Stimulated activated memory B cell treated with anti-CD40 and anti-IgM and Interleukin-4, amounts not matched to agents 10 μg/mL and 1 μg/mL and 100 μg/mL, for 72 hours (primary cell): ENCODE measurements at regions not wholly inside any gene's neighbourhood (a gene's known extent, or its start where the extent isn't known, plus 50 kb on each side); places are given as distances from the start of the nearest gene placed in this dataset.

ENCODE experiments used
- ATAC-seq: fragments of 150-1000 bp; cut with Tn5 transposase; 2 replicates; pipeline ENCODE4 v1.10.0; 2021
- H3K27ac Mint-ChIP-seq: one replicate; pipeline ENCODE4 v1.8.0; 2022; ENCODE audit warnings: mild to moderate bottlenecking, mixed read lengths
- H3K27me3 Mint-ChIP-seq: one replicate; pipeline ENCODE4 v1.8.0; 2022; ENCODE audit warnings: mixed read lengths
- H3K36me3 Mint-ChIP-seq: one replicate; pipeline ENCODE4 v1.8.0; 2022; ENCODE audit warnings: mixed read lengths
- H3K4me1 Mint-ChIP-seq: one replicate; pipeline ENCODE4 v1.8.0; 2022; ENCODE audit warnings: mixed read lengths
- H3K4me3 Mint-ChIP-seq: one replicate; pipeline ENCODE4 v1.8.0; 2022; ENCODE audit warnings: mild to moderate bottlenecking, moderate library complexity, mixed read lengths
- H3K9me3 Mint-ChIP-seq: one replicate; pipeline ENCODE4 v1.8.0; 2022; ENCODE audit warnings: mixed read lengths

DNA sequence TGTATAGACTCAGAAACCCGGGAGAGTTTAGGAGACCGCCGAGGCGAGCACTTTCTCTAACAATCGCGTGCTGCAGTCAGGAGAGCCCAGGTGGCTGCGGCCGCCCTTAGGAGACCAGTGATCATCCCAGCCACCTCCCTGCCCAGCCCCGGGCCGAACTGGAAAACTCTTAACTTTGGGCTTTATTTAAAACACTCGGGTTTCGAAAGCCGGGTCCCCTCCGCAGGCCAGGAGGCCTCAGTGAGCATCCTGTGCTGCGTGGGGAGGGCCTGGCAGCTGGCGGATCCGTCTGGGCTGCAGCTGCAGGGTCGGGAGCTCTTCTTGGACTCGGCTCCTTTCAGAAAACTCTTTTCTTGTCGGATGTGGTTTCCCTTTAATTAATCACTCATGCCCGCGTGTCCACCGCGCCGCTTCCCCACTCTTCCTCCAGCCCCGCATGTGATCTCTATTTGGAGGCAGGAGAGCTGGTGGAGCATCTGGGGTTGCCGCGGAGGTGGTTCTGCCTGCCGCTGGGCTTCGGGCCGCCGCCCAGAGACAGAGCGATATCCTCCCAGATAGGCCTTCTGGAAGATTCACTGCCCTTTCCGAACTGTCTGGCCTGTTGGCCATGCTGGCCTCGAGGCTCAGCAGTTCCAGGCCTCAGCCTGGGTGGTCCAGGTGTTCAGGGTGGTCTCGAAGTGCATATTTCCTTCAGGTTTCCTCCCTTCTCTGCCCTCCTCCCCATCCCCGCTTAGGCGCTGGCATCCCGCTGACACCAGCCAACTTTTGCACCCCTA lies 59.5 kb downstream of the TMEM174 start:
- no peaks in the 10 kb centered on the region for H3K9me3 Mint-ChIP-seq
- H3K4me1 Mint-ChIP-seq, result peaks cover 41% of the 10 kb centered on the region
- no peaks in the 10 kb centered on the region for H3K36me3 Mint-ChIP-seq
- H3K27ac Mint-ChIP-seq, result no peak overlapping the region
- peaks cover 75% of the 10 kb centered on the region for H3K27me3 Mint-ChIP-seq
- peak overlapping the region; percentile 49 for H3K4me3 Mint-ChIP-seq
- no peak for ATAC-seq

DNA sequence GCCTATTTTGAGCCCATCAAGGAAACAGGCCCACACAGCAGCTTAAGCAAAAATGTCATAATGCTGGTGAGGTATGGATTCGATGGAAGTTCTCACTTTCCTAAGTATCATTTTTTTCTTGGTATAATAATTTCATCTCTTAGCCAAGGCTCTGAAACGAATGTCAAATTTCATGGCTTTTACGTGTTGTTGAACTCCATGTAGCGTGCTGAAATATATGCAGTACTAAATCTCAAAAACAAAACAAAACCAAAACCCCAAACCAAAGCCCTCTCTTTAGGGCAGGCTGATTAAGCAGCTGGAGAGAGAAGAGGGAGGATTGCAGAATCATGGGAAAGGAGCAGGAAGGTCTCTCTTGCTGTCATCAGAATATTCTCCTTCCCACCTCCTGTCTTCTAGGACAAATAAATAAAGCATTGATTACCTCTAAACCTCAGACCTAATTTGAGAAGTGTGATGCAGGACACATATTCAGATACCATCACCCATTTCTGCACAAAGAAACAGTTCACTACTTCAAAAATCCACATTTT lies 58.3 kb downstream of the TMEM174 start:
- no peak overlapping the region for H3K4me3 Mint-ChIP-seq
- peaks cover 41% of the 10 kb centered on the region for H3K4me1 Mint-ChIP-seq
- ATAC-seq, result no peak
- no peak overlapping the region for H3K27ac Mint-ChIP-seq
- H3K9me3 Mint-ChIP-seq, result no peaks in the 10 kb centered on the region
- H3K27me3 Mint-ChIP-seq, result peaks cover 74% of the 10 kb centered on the region
- H3K36me3 Mint-ChIP-seq, result no peaks in the 10 kb centered on the region

DNA sequence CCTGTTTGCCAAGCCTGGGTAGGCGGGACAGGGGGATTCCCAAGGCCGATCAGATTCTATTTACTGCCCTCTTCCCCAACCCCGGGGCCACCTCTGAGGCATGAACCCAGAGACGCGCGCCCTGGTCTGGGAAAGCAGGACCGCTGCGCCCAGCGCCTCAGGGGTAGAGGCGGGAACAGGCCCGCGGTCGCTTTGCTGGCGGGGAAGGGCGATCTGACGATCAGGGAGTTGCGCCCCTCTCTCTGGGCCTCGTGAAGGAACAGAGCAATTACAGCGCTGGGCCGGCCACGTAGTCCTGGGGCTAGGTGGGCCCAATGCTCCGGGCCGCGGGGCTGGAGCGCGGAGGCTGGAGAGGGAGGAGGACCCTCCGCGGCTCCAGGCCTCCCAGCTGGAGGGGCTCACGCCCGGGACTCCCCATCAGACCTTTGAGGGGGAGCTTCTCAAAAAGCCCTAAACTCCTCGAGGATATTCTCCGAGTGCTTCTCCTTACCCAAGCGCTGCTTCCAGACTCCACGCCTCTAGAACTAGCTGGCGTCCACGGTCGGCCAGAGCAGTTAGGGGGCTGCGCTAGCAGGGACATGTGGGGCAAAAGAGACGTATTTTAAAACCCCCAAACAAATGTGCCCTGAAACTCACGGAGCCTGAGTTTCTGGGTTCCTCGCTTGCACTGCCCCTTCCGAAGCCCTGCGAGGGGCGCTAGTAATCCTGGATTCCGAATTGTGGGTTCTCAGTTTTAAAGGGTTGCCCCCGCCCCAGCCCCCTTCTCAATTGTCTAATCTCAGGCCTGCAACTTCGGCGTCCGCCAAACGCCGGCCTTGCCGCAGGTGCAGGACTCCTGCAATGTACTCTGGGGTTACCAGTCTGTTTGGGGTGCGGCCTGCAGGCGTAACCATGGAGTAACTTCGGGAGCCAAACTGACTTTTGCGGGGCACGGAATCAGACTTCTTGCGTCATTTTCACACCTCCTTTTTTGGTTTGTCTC lies 57.6 kb downstream of the TMEM174 start:
- no peaks in the 10 kb centered on the region for H3K36me3 Mint-ChIP-seq
- H3K4me1 Mint-ChIP-seq, result peaks cover 41% of the 10 kb centered on the region
- H3K9me3 Mint-ChIP-seq, result no peaks in the 10 kb centered on the region
- ATAC-seq, result no peak
- no peak overlapping the region for H3K27ac Mint-ChIP-seq
- peaks cover 75% of the 10 kb centered on the region for H3K27me3 Mint-ChIP-seq
- H3K4me3 Mint-ChIP-seq, result no peak overlapping the region

DNA sequence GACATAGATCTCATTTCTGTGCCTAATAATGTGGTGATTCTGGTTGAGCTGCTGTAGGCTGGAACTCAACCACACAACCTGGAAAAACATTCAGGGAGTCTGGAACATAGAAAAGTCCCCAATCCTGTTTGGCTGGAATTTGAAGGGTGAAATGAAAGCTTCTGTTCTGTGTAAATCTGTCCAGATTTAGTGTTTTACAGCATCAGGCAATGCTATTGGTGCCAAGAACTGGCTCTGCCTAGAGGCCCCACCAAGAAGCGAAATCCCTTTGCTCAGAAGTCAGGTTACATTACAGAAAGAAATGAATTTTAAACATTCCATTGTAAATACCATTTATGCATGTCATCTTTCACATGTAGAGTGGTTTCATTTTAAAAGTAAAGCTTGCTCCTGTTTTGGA lies 56.3 kb downstream of the TMEM174 start:
- Mint-ChIP-seq H3K4me3 (no peak overlapping the region), H3K4me1 (peaks cover 41% of the 10 kb centered on the region)

DNA sequence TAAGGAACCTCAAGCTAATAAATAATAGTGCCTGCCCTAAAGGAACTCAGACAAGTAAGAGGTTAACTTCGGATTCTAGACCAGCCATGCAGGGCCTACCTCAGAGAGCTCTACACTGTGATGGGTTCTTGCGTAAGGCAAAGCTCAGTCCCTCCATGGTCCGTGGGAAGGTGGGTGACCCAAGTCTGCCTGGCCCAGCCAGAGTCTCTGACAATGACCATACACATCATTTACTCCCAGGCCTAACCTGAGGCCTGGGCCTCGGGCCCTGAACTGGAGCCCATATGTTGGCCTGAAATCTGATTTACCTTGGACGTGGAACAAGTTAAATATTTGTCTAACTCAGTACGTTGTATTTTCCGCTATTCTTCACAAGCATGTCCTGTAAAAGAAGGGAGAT lies 55.1 kb downstream of the TMEM174 start:
- H3K36me3 Mint-ChIP-seq, result no peaks in the 10 kb centered on the region
- peaks cover 29% of the 10 kb centered on the region for H3K4me1 Mint-ChIP-seq
- no peak for ATAC-seq
- no peak overlapping the region for H3K27ac Mint-ChIP-seq
- peaks cover 63% of the 10 kb centered on the region for H3K27me3 Mint-ChIP-seq
- H3K9me3 Mint-ChIP-seq, result no peaks in the 10 kb centered on the region
- no peak overlapping the region for H3K4me3 Mint-ChIP-seq

More for the DNA sequence above, 56.3 kb downstream of the TMEM174 start:
- peaks cover 70% of the 10 kb centered on the region for H3K27me3 Mint-ChIP-seq
- no peaks in the 10 kb centered on the region for H3K9me3 Mint-ChIP-seq
- no peak overlapping the region for H3K27ac Mint-ChIP-seq
- no peaks in the 10 kb centered on the region for H3K36me3 Mint-ChIP-seq
- no peak for ATAC-seq
